OCI-LY7 (cell line): ENCODE measurements at regions not wholly inside any gene's neighbourhood (a gene's known extent, or its start where the extent isn't known, plus 50 kb on each side); places are given as distances from the start of the nearest gene placed in this dataset.

Source experiments
- EZH2phosphoT487 ChIP-seq: fragments of 200-600 bp; sonication (generic); IDR thresholded peaks from 2 replicates; pipeline ENCODE4 v1.6.1; 2018; ENCODE audit warnings: low read depth, borderline replicate concordance, mild to moderate bottlenecking, mixed run types, antibody characterized with exemption, low read length, moderate library complexity, mixed read lengths
- TF ChIP-seq, protein P1 (sequence below): fragments of 200-600 bp; sonication (generic); conservative IDR thresholded peaks from 2 replicates; pipeline ENCODE4 v1.5.1; 2014; ENCODE audit warnings: mild to moderate bottlenecking, antibody characterized with exemption, low read length, moderate library complexity, mixed read lengths

DNA sequence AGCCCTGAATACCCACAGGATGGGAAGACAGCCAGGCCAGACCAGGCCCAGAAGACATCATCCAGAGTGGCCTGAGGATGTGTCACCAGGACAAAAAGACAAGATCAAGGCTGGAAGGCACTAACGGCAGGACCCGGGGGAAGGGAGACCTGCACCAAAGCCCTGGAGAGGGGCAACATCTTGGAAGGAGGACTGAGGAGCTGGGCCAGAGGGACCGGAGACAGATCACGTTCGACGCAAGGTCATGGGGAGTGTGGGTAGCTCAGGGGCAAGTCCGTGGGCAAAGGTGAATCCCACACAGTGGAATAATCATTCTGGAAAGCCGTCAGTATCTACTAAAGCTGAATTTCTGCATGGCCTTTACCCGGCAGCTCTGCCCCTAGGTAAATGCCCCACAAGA, 478.6 kb downstream of the MATN1 start:
- TF ChIP-seq, protein P1, sequence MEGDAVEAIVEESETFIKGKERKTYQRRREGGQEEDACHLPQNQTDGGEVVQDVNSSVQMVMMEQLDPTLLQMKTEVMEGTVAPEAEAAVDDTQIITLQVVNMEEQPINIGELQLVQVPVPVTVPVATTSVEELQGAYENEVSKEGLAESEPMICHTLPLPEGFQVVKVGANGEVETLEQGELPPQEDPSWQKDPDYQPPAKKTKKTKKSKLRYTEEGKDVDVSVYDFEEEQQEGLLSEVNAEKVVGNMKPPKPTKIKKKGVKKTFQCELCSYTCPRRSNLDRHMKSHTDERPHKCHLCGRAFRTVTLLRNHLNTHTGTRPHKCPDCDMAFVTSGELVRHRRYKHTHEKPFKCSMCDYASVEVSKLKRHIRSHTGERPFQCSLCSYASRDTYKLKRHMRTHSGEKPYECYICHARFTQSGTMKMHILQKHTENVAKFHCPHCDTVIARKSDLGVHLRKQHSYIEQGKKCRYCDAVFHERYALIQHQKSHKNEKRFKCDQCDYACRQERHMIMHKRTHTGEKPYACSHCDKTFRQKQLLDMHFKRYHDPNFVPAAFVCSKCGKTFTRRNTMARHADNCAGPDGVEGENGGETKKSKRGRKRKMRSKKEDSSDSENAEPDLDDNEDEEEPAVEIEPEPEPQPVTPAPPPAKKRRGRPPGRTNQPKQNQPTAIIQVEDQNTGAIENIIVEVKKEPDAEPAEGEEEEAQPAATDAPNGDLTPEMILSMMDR: no peak
- no peak for TF ChIP-seq EZH2phosphoT487
